Tibial nerve (tissue), 4 donors: ENCODE measurements at regions not wholly inside any gene's neighbourhood (a gene's known extent, or its start where the extent isn't known, plus 50 kb on each side); places are given as distances from the start of the nearest gene placed in this dataset.
A peak's percentile ranks its signal among the peaks of the same experiment; 100 is the strongest.

ENCODE experiments used
- DNase-seq, 2 donors: peaks; one replicate each; pipeline ENCODE4 v3.0.0-alpha.2; 2019; ENCODE audit warnings: low spot score in 2 of 2
- H3K27ac ChIP-seq, 4 donors: fragments of 200-600 bp; sonication (generic) in 3 of 4; one replicate each; pipeline ENCODE4 v1.5.1; 2017 to 2019; ENCODE audit warnings: mild to moderate bottlenecking in 1 of 4
- H3K27me3 ChIP-seq, 2 donors: fragments of 200-600 bp; sonication (generic) in 1 of 2; one replicate each; pipeline versions ENCODE4 v1.5.1 to v1.6.0; 2017 to 2019
- H3K36me3 ChIP-seq, 3 donors: fragments of 200-600 bp; sonication (generic); one replicate each; pipeline ENCODE4 v1.5.1; 2018 to 2019
- H3K4me1 ChIP-seq, 4 donors: fragments of 200-600 bp; sonication (generic) in 3 of 4; one replicate each; pipeline ENCODE4 v1.5.1; 2017 to 2019
- H3K4me3 ChIP-seq, 4 donors: fragments of 200-600 bp; sonication (generic) in 3 of 4; one replicate each; pipeline ENCODE4 v1.5.1; 2017 to 2019; ENCODE audit warnings: mild to moderate bottlenecking in 1 of 4, moderate library complexity in 1 of 4
- H3K9me3 ChIP-seq, 4 donors: fragments of 200-600 bp; sonication (generic) in 3 of 4; one replicate each; pipeline ENCODE4 v1.5.1; 2017 to 2019
- EP300 ChIP-seq, 2 donors: sonication (generic); formaldehyde crosslinking; IDR thresholded peaks; one replicate each; pipeline ENCODE4 v1.6.1; 2017; ENCODE audit warnings: antibody characterized with exemption in 2 of 2, mild to moderate bottlenecking in 1 of 2
- POLR2A ChIP-seq, 2 donors: fragments of 450-650 bp; IDR thresholded peaks; one replicate each; pipeline ENCODE4 v1.6.1; 2017; ENCODE audit warnings: antibody characterized with exemption in 2 of 2, mild to moderate bottlenecking in 2 of 2, moderate library complexity in 2 of 2
- WGBS, 2 donors: methylation state at CpG; one replicate each; pipeline ENCODE4 v1.1.5; 2018; 5-methylcytosine and 5-hydroxymethylcytosine counted together
- TF ChIP-seq, protein P1 (sequence below), 5 experiments: fragments of 200-600 bp in 3 of 5; fragments of 450-650 bp in 2 of 5; sonication (generic) in 3 of 5; IDR thresholded peaks; one replicate each; pipeline ENCODE4 v1.5.1; 2016 to 2019; ENCODE audit warnings: antibody characterized with exemption in 5 of 5, mild to moderate bottlenecking in 3 of 5, moderate library complexity in 2 of 5

DNA sequence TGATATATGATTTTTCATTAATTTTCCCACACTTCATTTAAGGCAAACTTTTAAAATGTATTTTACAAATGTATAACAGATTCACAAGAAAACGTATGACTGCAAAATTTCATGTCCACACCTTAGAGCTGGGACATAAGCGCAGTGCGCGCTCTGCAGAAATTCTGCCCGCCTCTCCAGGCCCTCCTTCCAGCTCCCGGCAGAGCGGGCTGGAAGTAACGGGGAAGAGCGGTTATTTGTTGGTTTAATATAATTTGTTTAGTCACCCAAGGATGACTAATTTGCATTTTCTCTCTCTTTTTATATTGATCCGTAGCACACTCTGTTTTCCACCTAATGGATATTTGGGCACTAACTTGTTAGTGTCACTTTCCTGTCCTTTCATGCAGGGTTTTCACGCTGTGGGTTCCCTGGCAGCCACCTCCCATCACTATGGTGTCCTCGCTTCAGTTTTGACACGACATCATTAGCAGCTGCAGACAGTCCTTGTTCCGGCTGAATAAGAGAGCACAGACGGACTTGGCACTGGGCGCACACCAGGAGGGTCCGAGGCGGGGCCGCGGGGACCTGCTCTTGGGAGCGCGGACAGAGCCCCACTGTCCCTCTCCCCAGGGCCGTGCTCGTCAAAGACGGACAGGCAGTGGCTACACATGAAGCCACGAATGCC lies 129.2 kb upstream of the SEC61G start:
- 33% methylated on average over 26 of the region's 26 CpGs for WGBS, 2 donors
- H3K27ac ChIP-seq, result no peak overlapping the region
- no peaks in the 10 kb centered on the region for H3K9me3 ChIP-seq
- H3K4me3 ChIP-seq, result peak overlapping the region in 1 of 4 donors; percentile 35
- DNase-seq, result no peak
- TF ChIP-seq POLR2A (IDR thresholded peaks at IDR 0.05), result no peak
- TF ChIP-seq, protein P1, sequence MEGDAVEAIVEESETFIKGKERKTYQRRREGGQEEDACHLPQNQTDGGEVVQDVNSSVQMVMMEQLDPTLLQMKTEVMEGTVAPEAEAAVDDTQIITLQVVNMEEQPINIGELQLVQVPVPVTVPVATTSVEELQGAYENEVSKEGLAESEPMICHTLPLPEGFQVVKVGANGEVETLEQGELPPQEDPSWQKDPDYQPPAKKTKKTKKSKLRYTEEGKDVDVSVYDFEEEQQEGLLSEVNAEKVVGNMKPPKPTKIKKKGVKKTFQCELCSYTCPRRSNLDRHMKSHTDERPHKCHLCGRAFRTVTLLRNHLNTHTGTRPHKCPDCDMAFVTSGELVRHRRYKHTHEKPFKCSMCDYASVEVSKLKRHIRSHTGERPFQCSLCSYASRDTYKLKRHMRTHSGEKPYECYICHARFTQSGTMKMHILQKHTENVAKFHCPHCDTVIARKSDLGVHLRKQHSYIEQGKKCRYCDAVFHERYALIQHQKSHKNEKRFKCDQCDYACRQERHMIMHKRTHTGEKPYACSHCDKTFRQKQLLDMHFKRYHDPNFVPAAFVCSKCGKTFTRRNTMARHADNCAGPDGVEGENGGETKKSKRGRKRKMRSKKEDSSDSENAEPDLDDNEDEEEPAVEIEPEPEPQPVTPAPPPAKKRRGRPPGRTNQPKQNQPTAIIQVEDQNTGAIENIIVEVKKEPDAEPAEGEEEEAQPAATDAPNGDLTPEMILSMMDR (IDR thresholded peaks at IDR 0.05), result no peak
- no peak for TF ChIP-seq EP300 (IDR thresholded peaks at IDR 0.05)
- no peaks in the 10 kb centered on the region for H3K36me3 ChIP-seq
- H3K27me3 ChIP-seq, result peaks cover 0 to 10% of the 10 kb centered on the region in 2 donors
- H3K4me1 ChIP-seq, result peaks cover 0 to 7% (median 0%) of the 10 kb centered on the region in 4 donors

DNA sequence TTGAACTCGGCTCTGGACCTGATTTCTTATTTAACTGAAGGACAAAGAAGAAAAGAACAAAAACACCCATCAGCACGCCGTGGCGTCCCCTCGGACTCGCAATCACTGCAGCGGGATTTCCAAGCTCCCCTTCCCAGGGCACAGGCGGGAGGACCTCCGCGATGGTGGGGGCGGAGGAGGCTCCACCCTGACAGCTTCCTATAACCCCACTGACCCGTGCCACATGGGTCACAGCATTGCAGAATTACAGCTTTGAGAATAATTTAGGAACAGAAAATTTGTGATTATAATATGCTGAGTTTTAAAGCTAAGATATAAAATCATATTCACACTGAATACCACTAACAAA lies 129.7 kb upstream of the SEC61G start:
- peaks cover 0 to 10% of the 10 kb centered on the region in 2 donors for H3K27me3 ChIP-seq
- H3K9me3 ChIP-seq, result no peaks in the 10 kb centered on the region
- no peak for TF ChIP-seq EP300 (IDR thresholded peaks at IDR 0.05)
- TF ChIP-seq, protein P1 (IDR thresholded peaks at IDR 0.05), result no peak
- no peak for TF ChIP-seq POLR2A (IDR thresholded peaks at IDR 0.05)
- WGBS, 2 donors, result 9 to 15% methylated on average over 12 of the region's 12 CpGs
- H3K27ac ChIP-seq, result no peak overlapping the region
- DNase-seq, result no peak
- H3K4me3 ChIP-seq, result peak overlapping the region in 1 of 4 donors; percentile 35
- H3K36me3 ChIP-seq, result no peaks in the 10 kb centered on the region
- H3K4me1 ChIP-seq, result peaks cover 0 to 7% (median 0%) of the 10 kb centered on the region in 4 donors

DNA sequence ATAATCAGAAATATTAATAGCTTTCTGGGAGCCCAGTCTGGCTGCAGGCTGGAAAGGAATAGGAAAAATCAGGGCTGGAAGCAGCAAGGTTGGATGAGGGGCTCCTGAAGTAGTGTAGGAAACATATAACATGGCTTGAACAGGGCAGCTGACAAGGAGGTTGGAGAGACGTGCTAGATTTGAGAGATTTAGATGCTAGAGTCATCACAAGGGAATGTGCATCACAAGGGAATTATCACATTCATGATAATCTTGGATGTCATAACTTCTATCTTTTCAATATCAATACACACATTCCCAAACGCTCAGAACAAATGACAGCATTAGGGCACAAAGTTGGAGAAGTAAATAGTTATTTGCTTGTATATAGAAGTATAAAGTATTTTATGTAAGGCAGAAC lies 120.9 kb upstream of the EGFR start:
- TF ChIP-seq, protein P1 (IDR thresholded peaks at IDR 0.05), result no peak
- TF ChIP-seq EP300 (IDR thresholded peaks at IDR 0.05) (no peak), POLR2A (IDR thresholded peaks at IDR 0.05) (no peak)
- no peaks in the 10 kb centered on the region for H3K4me1 ChIP-seq
- no peak overlapping the region for H3K27ac ChIP-seq
- H3K9me3 ChIP-seq, result no peaks in the 10 kb centered on the region
- no peak for DNase-seq
- H3K4me3 ChIP-seq, result no peak overlapping the region
- no peaks in the 10 kb centered on the region for H3K36me3 ChIP-seq
- WGBS, 2 donors, result 40 to 51% methylated on average over 2 of the region's 2 CpGs
- H3K27me3 ChIP-seq, result no peaks in the 10 kb centered on the region

DNA sequence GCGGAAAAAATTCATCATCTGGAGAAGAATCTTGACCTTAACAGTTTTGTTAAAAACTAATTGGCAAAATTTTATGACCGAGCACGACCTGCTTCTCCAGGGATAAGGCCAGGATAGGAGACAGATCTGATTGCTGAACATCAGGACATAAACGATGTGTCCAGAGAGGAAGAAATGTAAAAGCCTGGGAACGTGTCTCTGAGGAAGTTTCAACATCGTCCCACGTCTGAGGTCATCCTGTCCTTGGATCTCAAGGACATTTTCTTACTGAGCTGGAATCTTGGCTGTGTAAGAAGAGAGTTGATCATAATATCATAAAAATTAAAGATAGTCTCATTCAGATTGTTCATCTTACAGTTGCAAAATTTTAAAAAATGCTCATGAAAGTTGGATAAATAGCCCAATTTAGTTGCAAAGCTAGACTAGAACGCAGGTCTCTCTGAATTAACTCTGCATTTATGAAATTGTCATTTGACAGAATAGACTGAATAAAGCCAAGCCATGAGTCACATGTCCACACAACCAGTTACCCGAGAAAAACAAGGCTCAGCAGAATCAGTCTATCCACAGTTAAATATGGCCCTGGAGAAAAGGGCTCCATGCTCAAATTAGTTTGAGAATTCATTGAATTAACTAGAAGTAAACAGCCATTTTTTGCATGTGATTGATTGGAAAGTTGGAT lies 120.0 kb upstream of the EGFR start:
- no peak overlapping the region for H3K27ac ChIP-seq
- no peaks in the 10 kb centered on the region for H3K27me3 ChIP-seq
- no peak for DNase-seq
- no peaks in the 10 kb centered on the region for H3K36me3 ChIP-seq
- H3K4me3 ChIP-seq, result no peak overlapping the region
- H3K4me1 ChIP-seq, result peaks cover 0 to 3% (median 0%) of the 10 kb centered on the region in 4 donors
- no peaks in the 10 kb centered on the region for H3K9me3 ChIP-seq
- TF ChIP-seq EP300 (IDR thresholded peaks at IDR 0.05), result peak in 1 of 2 donors; percentile 68
- TF ChIP-seq, protein P1 (IDR thresholded peaks at IDR 0.05), result no peak
- 62 to 63% methylated on average over 9 of the region's 9 CpGs for WGBS, 2 donors

DNA sequence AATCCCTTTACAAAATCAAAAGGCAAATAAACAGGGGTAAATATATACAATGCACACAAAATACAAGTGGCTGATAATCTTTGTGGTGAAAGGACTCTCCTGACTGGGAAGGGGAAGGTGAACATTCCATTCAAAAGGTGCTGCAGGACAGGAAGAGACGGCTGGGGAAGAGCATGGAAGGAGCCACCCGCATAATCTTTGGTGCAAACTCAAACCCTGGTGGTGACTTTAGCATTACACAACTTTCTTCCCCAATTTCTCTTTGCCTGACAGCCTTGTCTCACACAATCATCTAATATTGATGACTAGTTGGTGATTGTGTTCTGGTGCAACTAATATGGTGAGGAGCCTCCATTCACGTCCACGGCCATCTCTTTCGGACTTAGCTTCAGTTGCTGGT lies 117.0 kb upstream of the EGFR start:
- Histone ChIP-seq H3K27me3 (no peaks in the 10 kb centered on the region), H3K27ac (no peak overlapping the region), H3K36me3 (no peaks in the 10 kb centered on the region), H3K4me1 (peaks cover 0 to 7% (median 0%) of the 10 kb centered on the region in 4 donors), H3K4me3 (no peak overlapping the region), H3K9me3 (no peaks in the 10 kb centered on the region)
- TF ChIP-seq, protein P1 (IDR thresholded peaks at IDR 0.05), result no peak
- TF ChIP-seq EP300 (IDR thresholded peaks at IDR 0.05) (no peak), POLR2A (IDR thresholded peaks at IDR 0.05) (no peak)
- DNase-seq, result no peak
- 90 to 94% methylated on average over 5 of the region's 5 CpGs for WGBS, 2 donors
